ENCODE measurements at regions not wholly inside any gene's neighbourhood (a gene's known extent, or its start where the extent isn't known, plus 50 kb on each side); places are given as distances from the start of the nearest gene placed in this dataset.
"Not testable (repeated sequence)": the region's sequence is repeated elsewhere in the genome, so short reads cannot be mapped to it uniquely, and the experiment has no call there.

DNA sequence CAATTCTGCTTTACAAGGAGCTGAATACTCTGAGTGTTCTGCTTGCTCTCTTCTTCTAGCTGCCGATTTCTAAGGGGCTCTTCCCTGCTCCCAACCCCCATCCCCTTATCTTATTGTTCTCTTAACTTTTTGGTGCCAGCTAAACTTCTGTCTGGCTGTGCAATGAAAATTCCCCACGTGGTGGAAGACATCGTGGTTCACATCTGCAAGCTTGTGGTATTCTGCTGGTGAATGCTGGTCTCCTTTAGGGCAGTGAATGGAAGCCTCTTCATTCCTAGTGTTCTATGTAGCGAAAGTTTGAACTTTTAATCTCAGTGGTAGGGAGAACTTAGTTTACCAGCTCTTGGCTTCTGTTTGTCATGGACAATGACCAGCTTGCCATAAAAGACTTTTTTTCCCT, 406.0 kb upstream of the ZEB2 start:
- DNase-seq (ENCODE audit: low read depth, low spot score) = no peak

DNA sequence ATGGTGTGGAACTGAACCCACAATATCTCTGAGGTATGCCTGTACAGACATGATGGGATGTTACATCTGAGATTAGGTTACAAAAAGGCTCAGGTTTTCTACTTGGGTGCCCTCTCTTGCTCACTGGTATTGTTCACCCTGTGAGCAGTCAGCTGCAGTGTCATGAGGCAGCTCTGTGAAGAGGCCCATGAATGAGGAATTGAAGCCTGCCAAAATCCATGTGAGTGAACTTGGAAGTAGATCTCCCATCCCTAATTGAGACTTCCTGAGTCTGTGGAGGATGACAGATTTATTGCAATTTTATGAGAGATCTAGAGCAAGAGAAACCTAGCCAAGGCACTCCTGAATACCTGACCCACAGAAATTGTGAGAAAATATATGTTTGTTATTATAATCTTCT, 404.9 kb upstream of the ZEB2 start:
- DNase-seq (ENCODE audit: low read depth, low spot score) = no peak

DNA sequence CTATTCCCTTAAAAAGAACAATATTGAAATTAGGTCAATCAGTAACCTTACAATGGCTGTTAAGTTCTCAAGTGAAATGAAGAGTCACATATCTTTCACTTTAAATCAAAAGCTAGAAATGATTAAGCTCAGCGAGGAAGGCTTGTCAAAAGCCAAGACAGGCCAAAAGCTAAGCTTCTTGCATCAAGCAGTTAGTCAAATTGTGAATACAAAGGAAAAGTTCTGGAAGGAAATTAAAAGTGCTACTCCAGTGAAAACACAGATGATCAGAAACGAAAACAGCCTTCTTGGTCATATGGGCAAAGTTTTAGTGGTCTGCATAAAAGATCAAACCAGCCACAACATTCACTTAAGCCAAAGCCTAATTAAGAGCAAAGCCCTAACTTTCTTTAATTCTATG, 402.6 kb upstream of the ZEB2 start:
- no peak for DNase-seq (ENCODE audit: low read depth, low spot score)

DNA sequence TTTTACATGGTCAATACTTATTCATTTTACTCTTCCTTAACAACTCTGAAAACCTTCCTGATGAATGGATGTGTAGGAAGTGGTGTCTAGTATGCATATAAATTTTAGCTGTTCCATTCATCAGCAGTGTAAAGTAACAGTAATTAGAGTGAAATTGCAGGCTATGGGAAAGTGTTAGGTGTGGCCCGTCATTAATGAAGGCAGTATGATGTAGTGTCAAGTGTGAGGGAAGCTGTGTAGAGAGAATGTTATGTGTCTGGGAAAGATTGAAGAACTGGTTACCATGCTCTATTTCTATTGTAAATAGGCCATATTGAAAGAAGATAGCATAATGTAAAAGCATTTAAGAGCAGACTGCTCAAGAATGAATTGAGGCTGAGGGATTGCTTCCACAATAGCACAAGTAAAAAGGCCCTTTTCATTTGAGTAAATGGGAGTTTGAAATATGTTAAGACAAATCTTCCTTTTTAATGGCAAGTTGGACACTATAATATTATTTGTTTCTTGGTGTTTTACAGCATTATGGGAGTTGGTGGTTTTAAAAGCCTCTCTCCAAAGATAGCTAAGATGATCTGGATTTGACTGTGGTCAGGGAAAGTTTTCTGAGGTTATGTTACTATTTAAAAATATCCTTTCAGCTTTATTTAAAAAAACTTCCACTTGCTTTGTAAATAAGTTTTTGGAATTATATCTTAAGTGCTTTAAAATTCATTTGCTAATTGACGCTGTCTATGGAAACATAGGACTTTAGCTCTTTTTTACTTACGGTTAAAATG, 401.0 kb upstream of the ZEB2 start:
- DNase-seq (ENCODE audit: low read depth, low spot score) = no peak

DNA sequence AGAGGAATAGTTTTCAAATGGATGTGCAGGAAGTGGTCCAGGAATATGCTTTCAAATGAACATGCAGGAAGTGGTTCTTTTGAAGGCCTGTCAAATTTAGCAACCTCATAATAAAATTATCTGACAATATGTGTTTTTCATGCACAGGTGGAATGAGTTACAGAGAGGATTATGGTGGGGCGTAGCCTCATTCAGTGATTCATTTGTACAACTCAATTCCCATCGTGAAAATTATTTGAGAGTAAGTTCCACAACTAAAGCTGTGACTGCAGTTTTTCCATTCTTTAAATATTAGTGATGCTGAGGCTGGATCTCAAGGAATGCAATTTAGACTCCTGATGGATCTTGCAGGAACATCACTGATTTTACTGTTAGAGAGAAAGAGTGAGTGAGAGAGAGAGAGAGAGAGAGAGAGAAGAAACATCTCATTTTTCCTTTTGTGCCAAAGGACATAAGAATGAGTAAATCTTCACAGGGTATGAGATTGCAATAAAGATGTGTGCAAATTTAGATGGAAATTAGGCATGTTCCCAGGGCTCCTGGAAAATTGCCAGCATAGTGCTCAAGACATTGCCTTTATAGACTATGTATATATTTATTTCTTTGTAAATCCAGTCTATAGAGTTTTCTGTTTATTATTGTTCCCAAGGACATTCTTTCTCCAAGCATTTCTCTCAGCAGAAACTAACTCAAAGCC, 394.9 kb upstream of the ZEB2 start:
- no peak for DNase-seq (ENCODE audit: low read depth, low spot score)

DNA sequence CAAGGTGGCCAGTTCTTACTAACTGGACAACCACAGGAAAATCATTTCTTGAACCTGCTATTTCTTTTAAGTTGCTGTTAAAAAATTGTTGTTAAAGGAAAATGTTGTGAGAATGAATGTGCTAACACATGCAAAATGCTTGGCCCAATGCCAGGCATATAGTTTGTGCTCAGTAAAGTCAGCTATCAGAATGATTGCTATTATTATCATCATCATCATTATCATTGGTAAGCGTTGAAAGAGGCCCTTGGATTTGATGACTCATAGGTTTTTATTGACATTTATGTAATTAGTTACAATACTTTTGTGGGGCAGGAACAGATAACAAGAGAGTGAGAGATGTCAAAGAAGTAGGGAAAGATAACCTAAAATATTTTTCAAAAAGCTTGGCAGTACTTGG, 394.2 kb upstream of the ZEB2 start:
- DNase-seq (ENCODE audit: low read depth, low spot score) = no peak

DNA sequence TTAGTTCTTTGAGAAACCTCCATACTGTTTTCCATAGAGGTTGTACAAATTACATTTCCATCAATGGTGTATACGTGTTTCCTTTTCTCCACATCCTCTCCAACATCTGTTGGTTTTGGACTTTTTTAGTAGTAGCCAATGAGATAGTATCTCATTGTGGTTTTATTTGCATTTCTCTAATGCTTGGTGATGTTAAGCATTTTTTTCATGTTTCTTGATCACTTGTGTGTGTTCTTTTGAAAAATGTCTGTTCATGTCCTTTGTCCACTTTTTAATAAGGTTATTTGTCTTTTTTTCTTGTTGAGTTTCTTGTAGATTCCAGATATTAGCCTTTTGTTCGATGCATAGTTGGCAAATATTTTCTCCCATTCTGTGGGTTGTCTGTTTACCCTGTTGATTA, 392.3 kb upstream of the ZEB2 start:
- no peak for DNase-seq (ENCODE audit: low read depth, low spot score)

DNA sequence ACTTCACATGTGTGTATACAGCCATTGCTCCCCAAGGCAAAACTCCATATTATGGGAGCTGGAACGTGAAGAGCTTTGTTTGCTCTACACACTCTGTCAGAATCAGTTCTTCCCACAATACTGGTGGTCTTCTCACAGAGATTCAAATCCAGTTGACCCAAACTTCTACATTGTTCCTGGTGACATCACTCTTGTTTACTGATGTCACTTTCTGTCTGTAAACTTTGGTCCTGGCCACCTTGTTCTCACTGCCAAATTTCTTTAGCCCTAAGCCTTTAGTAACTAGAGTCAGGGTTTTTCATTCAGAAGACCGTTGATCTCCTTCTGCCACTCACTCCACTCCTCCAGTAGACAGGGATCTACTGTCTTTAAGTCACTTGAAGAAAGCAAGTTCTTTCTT, 386.0 kb upstream of the ZEB2 start:
- no peak for DNase-seq (ENCODE audit: low read depth, low spot score)

DNA sequence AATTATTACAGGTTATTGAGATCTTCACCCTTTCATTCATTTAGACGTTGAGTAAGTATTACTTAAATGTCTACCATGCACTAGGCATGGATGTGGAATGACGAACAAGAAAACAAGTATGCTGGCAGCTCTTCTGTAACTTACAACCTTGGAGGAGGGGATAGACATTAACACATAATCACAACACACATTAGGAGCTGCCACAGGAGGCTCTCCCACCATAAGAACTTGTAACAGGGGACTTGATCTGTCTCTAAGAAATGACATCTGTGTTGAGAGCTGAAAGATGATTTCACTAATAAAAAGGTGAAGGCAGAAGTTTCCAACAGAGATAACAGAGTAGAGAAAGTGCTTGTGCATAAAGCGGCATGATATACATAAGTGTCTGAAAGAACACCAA, 384.7 kb upstream of the ZEB2 start:
- DNase-seq (ENCODE audit: low read depth, low spot score) = no peak

DNA sequence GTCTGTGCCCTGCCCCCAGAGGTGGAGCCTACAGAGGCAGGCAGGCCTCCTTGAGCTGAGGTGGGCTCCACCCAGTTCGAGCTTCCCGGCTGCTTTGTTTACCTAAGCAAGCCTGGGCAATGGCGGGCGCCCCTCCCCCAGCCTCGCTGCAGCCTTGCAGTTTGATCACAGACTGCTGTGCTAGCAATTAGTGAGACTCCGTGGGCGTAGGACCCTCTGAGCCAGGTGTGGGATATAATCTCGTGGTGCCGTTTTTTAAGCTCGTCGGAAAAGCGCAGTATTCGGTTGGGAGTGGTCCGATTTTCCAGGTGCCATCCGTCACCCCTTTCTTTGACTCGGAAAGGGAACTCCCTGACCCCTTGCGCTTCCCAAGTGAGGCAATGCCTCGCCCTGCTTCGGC, 383.1 kb upstream of the ZEB2 start:
- not testable (repeated sequence) for DNase-seq (ENCODE audit: low read depth, low spot score)

DNA sequence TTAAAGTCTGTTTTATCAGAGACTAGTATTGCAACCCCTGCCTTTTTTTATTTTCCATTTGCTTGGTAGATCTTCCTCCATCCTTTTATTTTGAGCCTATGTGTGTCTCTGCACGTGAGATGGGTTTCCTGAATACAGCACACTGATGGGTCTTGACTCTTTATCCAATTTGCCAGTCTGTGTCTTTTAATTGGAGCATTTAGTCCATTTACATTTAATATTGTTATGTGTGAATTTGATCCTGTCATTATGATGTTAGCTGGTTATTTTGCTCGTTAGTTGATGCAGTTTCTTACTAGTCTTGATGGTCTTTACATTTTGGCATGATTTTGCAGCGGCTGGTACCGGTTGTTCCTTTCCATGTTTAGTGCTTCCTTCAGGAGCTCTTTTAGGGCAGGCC, 381.5 kb upstream of the ZEB2 start:
- not testable (repeated sequence) for DNase-seq (ENCODE audit: low read depth, low spot score)

DNA sequence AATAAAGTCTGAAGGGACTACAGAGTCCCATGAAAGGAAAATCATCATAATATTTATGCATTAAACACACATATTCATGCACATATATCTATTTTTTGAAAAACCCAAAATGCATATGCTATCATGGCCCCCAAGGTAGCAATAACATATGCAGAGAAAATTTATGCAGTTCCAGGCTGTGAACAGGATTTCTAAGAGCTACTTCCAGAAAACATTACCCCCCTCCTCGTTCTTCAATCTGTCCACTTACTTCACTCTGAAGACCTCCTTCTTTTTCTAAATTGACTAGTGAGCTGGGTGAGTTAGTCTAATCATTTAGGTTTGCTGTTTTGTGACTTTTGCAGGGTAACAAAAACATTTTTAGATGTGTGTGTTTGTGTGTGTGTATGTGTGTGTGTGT, 376.4 kb upstream of the ZEB2 start:
- no peak for DNase-seq (ENCODE audit: low read depth, low spot score)

DNA sequence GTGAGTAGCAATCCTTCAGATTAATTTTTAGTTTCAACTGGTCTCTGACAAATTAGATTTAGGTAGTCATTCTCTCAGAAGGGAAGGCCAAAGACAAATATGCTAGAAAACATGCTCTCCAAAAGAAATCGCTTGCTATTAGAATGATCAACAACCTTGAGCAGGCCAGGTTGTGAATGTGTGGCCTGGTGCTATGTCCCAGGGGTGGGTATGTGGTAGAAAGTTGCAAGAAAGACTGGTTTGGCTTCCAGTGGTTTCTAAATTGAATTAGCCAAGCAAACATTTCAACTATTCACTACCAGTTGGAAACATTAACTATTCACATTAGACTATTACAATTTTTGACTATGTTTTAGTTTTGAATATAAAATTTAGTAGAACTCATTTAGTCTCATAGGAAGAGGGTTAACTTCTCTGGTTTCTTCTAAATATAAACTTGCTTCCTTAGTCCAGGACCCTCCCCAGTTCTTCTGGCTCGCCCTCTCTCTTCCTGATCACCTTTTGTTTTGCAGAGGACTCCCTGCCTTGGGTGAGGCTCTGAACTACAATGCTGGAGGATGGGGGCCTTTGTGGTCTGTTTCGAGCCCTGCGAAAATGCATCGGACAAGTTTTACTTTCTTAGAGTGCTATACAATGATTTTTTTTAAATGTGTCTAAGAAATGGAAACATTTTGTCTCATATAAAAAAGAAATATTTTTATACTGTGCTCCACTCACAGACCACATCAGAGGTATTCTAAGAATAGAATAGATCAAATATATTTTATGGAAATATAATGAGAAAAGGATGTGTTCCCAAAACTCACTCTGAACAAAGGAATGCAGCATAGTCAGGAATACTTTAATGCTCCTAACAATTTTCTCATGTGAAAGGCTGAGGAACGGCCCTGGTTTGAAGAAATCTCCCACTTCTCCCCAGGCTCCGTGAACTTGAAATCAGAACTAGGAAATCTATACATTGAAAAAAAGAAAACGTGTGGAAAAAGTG, 375.0 kb upstream of the ZEB2 start:
- no peak for DNase-seq (ENCODE audit: low read depth, low spot score)

DNA sequence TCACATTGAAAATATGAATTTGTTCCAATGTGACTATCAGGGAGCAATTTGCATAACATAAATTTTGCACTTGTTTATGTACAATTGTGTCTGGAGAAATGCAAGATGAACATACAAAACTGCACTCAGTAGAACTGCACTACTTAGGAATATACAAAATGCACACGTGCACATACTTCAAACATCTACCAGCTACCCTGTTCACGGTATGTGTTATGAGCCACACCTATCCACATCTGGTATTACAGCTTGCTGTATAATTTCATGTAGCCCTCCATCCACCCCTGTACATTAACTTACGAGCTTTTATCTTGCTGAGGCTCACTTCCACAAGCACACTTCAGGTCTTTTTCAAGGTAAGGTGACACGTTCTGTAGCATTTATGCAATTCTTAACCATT, 373.5 kb upstream of the ZEB2 start:
- DNase-seq (ENCODE audit: low read depth, low spot score) = no peak

DNA sequence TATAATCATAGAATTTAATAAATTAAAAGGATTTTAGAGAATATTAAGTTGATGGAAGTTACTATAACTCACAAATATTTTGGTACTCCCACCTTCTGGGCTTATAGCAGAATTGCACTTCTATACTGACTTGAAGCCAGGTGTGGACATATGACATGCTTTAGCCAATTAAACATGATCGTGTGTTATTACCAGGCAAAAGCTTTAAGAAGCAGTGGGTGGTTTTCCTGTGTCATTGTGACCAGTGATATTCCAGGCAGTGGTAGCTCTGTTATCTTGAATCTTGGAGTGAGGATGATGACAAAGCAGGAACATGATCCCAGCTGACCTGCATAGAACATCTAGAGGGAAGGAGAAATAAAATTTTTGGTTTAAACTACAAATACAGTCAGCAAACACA, 370.9 kb upstream of the ZEB2 start:
- no peak for DNase-seq (ENCODE audit: low read depth, low spot score)

DNA sequence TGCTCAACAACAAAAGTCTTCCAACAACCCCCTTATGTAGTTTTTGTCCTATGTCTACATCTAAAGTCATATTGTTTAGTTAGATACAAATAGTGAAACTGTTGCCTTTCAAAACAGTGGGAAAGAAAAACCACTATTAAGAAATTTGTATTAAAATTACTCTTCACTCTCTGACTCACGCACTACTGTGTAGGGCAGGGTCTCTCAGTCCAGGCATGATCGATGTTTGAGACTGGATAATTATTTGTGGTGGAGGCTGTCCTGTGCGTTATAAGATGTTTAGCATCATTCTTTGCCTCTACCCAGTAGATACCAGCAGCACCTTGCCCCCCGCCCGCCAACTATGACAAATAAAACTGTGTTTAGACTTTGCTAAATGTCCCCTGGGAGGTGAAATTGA, 369.4 kb upstream of the ZEB2 start:
- DNase-seq (ENCODE audit: low read depth, low spot score) = no peak

DNA sequence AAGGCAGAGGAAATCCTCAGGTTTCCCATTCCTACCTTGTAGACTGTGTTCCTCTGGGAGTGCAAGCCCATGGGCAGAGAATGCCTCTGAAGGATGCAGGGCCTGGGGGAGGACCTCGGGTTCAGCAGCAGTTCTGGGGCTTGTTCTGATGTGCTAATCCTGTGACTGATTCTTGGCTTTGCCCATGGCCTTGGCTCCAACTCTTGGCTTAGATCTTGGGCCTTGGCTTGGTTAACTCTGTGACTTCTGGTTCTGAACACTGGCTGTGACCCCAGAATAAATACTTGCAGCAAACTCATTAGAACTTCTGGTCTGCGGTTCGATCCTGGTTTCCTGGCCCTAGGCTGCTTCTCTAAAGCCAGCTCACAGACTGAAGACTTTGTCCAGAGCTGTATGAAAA, 366.9 kb upstream of the ZEB2 start:
- DNase-seq (ENCODE audit: low read depth, low spot score) = no peak

DNA sequence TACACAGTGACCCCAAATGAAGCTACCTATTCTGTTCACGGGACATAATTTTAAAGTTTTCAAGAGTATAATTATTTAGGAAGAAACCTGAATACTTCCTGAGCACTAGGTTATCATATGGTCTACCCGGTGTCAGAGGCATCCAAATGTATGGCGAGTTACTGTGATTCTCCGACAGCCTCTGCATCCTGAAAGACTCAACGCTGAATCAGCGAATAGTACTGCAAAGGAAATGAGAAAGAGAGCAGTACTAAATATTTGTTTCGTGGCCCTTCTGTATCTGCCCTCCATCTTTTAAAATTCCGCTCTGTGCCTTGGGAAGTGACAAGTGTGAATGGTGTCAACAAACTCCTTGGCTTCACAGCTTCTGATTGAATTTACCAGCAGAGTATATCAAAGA, 358.0 kb upstream of the ZEB2 start:
- DNase-seq (ENCODE audit: low read depth, low spot score) = no peak

DNA sequence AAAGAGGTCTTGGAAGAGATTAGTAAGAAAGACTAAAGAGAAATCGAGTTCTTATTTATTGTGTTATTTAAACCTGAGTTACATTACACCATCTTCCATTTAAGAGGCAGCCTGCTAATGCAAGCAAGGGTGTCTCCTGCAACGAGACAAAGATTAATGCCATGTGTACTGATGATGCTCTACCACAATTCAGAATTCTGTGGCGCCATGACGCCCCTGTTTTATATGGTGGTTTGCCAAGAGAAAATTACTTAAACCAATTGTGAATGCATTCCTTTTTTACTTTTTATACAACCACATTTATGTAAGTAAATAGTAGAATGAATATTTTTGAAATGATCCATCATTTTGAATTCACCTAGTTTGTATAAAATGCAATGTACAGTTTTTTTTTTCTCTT, 356.1 kb upstream of the ZEB2 start:
- no peak for DNase-seq (ENCODE audit: low read depth, low spot score)

DNA sequence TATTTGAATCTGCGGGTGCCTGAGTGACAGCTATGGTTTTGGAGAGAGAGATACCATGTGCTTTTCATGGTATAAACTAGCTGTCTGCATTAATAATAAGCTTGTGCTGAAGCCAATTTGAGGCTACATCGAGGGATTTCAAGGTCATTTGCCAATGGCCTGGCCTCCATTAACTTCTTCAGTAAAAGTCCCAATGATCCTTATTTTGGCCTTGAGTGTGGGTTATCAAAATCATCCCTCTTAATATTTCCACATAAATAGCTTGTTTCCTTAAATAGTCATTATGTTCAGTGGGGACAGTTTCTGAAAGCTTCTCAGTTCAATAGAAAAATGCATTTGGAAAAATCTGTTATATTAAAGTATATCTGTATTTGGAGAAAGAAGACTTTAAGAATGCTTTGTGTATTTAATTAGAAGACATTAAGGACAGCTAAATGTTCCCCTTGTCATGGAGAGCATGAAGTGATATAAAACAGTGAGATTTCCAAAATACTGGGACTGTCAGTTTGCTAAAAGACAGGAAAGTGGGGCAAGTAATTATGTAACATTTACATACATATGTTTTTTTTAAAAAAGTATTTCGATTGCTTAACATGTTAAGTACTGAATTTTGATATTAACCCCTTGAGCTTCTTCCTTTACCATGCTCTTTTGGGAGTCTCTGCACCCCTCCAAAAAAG, 355.5 kb upstream of the ZEB2 start:
- DNase-seq (ENCODE audit: low read depth, low spot score) = no peak

DNA sequence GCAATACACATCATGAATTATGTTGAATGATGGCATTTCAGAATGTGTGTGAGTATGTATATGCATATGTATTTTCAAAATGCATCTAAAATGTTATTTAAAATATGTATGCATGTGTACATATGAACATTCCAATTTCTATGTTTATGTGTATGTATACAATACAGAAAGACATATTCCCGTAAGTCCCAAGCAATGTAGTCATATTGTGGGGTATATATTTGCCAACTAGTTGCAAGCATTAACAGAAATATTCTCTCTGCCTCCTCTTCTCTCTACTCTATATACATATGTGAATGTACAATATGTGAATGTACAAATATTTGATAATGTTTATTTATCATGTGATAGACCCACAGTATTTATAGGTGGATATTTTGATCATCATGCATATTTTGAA, 345.8 kb upstream of the ZEB2 start:
- no peak for DNase-seq (ENCODE audit: low read depth, low spot score)

DNA sequence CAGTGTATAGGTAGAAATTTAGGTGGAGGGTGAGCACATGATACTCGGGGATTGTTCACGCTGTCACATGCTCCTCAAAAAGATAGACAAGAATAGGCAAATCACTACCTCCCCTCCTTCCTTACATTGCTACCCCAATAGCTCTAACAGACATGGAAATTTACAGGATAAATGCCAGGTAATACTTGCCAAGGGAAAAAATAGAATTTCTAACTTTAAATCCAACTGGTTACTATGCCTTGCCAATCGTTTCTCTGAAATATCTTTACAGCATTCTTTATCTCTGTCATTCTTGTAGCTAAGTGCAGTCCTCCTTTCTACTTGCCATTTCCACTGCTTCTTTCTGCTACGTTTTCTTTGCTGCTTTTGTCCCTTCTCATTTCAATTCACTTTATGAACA, 339.8 kb upstream of the ZEB2 start:
- no peak for DNase-seq (ENCODE audit: low read depth, low spot score)

All from smooth muscle cell of the brain vasculature (primary cell).